ENCODE measurements at regions not wholly inside any gene's neighbourhood (a gene's known extent, or its start where the extent isn't known, plus 50 kb on each side); places are given as distances from the start of the nearest gene placed in this dataset.

- DNase-seq (ENCODE audit: insufficient read length, low spot score) (no peak), FAIRE-seq (no peak)
- TF ChIP-seq CTCF (IDR thresholded peaks at IDR 0.05; ENCODE audit: insufficient read depth, missing control alignments), result no peak
Measured at GRCh38 chr3:177835917-177836316, 638.6 kb upstream of the TBL1XR1 start.

GRCh38 chr3:177836671-177837070, 639.4 kb upstream of the TBL1XR1 start:
- TF ChIP-seq CTCF (IDR thresholded peaks at IDR 0.05; ENCODE audit: insufficient read depth, missing control alignments), result no peak
- no peak for DNase-seq (ENCODE audit: insufficient read length, low spot score)
- FAIRE-seq, result peak; percentile 77

DNA sequence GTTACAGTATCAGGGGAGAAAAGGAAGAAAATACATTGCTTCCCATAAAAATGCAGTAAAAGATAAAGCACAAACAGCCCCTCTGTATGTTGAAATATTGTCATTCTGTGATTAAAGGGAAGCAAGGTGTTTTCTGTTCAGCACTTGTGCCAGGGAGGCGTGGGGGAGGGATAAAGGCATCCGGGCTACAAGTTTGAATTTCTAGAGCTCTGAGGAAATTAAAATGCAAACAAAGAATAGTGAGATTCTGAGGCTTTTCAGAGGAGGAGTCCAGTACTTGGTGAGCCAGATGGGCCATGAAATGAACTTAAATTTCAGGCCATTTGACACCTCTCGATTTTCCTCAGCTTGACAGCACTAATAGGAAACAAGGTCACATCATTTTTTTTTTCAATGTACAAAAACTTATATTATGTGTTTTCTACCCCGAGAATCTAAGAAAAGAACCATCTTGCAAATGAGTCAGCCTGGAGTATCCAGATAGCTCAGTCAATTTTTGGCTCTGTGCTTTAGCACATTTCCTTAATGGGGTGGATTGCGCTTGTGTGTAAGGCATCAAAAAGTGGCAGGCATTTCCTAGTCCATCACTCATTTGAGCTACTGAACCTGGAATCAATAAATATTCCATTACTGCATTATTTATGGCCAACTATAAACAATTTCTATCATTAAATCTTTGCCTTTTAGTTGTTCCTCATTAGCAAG, 640.8 kb upstream of the TBL1XR1 start:
- FAIRE-seq, result no peak
- no peak for TF ChIP-seq CTCF (IDR thresholded peaks at IDR 0.05; ENCODE audit: insufficient read depth, missing control alignments)
- DNase-seq (ENCODE audit: insufficient read length, low spot score), result no peak

DNA sequence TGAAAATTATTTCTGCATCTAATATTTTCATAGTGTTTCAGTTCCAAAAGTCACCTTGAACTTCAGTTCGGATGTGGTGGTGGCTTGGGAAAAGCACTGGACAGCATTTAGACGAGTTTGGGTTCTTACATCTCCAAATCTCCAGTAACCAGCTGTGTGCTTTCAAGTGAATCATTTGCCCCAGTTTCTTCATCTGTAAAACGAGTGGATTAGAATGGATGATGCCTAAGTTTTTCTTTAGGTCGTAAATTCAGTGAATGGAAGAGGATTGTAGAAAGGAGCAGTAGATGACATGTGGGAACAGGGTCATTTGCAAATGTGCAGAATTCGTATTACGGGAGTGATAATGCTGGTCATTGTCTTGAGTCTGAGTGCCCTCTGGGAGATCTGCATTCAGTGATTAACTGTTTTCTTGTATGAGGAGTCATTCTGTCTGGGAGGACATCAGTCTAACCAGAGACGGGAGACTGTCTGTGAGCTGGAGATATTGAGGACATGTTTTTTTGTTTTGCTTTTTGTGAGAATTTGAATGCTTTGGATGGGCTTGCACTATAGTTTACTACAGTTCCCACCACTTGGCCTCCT, 641.6 kb upstream of the TBL1XR1 start:
- TF ChIP-seq CTCF (IDR thresholded peaks at IDR 0.05; ENCODE audit: insufficient read depth, missing control alignments), result no peak
- no peak for FAIRE-seq
- no peak for DNase-seq (ENCODE audit: insufficient read length, low spot score)

DNA sequence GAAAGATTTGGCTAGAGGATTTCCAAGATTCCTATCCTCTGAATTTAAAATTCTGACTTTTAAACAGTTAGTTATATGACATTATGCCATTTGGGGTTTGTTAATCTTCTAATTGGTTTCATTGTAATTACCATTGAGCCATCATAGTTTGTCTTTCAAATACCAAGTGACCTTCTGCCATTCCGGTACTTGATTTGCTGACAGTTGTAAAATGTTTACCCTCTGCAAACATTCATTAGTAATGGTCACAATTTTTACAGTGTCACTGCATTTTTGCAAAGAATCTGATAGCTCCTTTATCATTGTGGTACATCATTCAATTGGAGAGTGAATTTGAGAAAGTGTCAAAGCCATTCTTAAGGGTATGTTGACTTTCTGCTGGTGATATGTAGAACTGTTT, 645.0 kb upstream of the TBL1XR1 start:
- no peak for FAIRE-seq
- TF ChIP-seq CTCF (IDR thresholded peaks at IDR 0.05; ENCODE audit: insufficient read depth, missing control alignments), result no peak
- DNase-seq (ENCODE audit: insufficient read length, low spot score), result no peak

GRCh38 chr3:177842743-177843734, 645.8 kb upstream of the TBL1XR1 start:
- FAIRE-seq, result no peak
- TF ChIP-seq CTCF (IDR thresholded peaks at IDR 0.05; ENCODE audit: insufficient read depth, missing control alignments), result no peak
- no peak for DNase-seq (ENCODE audit: insufficient read length, low spot score)
